DND-41 (cell line): ENCODE measurements at regions not wholly inside any gene's neighbourhood (a gene's known extent, or its start where the extent isn't known, plus 50 kb on each side); places are given as distances from the start of the nearest gene placed in this dataset.

ENCODE experiments used
- ATAC-seq: fragments of 200-7000 bp; cut with Tn5 transposase; 3 replicates; pipeline ENCODE4 v1.9.1; 2021; ENCODE audit warnings: low read depth; ENCODE audit not compliant: insufficient read depth
- DNase-seq: peaks from one replicate; pipeline ENCODE4 v3.0.0-alpha.2; 2020
- H2AFZ ChIP-seq: 2 replicates; pipeline ENCODE4 v1.6.0; 2012; ENCODE audit warnings: low read depth, low read length
- H3K27ac ChIP-seq: 2 replicates; pipeline ENCODE4 v1.5.1; 2012; ENCODE audit warnings: low read length, inconsistent platforms
- H3K27me3 ChIP-seq: fragments of 200-600 bp; sonication (generic); 2 replicates; pipeline ENCODE4 v1.6.0; 2012; ENCODE audit warnings: low read length, mild to moderate bottlenecking, inconsistent platforms; ENCODE audit not compliant: insufficient read depth, poor library complexity
- H3K36me3 ChIP-seq: 2 replicates; pipeline ENCODE4 v1.5.1; 2012; ENCODE audit warnings: low read length, inconsistent platforms; ENCODE audit not compliant: insufficient read depth
- H3K4me1 ChIP-seq: 2 replicates; pipeline ENCODE4 v1.5.1; 2012; ENCODE audit warnings: mild to moderate bottlenecking, low read length; ENCODE audit not compliant: insufficient read depth
- H3K4me2 ChIP-seq: 2 replicates; pipeline ENCODE4 v1.6.0; 2012; ENCODE audit warnings: mild to moderate bottlenecking, moderate library complexity, low read length, inconsistent platforms; ENCODE audit not compliant: insufficient read depth
- H3K4me3 ChIP-seq, 2 experiments: fragments of 200-600 bp in 1 of 2; shearing (Covaris generic) in 1 of 2; 2 replicates each; pipeline ENCODE4 v1.5.1; 2012 to 2016; ENCODE audit warnings: inconsistent platforms in 2 of 2, low read length in 2 of 2, mild to moderate bottlenecking in 2 of 2, low read depth in 1 of 2, moderate library complexity in 1 of 2
- H3K79me2 ChIP-seq: 2 replicates; pipeline ENCODE4 v1.6.0; 2012; ENCODE audit warnings: low read length, inconsistent platforms; ENCODE audit not compliant: insufficient read depth
- H3K9ac ChIP-seq: 2 replicates; pipeline ENCODE4 v1.6.0; 2012; ENCODE audit warnings: low read depth, mild to moderate bottlenecking, inconsistent platforms, low read length, moderate library complexity
- H3K9me3 ChIP-seq: 2 replicates; pipeline ENCODE4 v1.5.1; 2012; ENCODE audit warnings: low read length, moderate library complexity, mild to moderate bottlenecking, inconsistent platforms; ENCODE audit not compliant: insufficient read depth, severe bottlenecking
- H4K20me1 ChIP-seq: 2 replicates; pipeline ENCODE4 v1.6.0; 2012; ENCODE audit warnings: low read length; ENCODE audit not compliant: insufficient read depth
- EZH2 ChIP-seq: IDR thresholded peaks from 3 replicates; pipeline ENCODE4 v1.6.1; 2012; ENCODE audit warnings: borderline replicate concordance, low read depth, mild to moderate bottlenecking, moderate library complexity, low read length, inconsistent platforms; ENCODE audit not compliant: severe bottlenecking
- TF ChIP-seq, protein P1 (sequence below): IDR thresholded peaks from 2 replicates; pipeline ENCODE4 v1.5.1; 2012; ENCODE audit warnings: borderline replicate concordance, low read length, moderate library complexity, mild to moderate bottlenecking; ENCODE audit not compliant: poor library complexity, severe bottlenecking; ENCODE audit errors: extremely low read depth

DNA sequence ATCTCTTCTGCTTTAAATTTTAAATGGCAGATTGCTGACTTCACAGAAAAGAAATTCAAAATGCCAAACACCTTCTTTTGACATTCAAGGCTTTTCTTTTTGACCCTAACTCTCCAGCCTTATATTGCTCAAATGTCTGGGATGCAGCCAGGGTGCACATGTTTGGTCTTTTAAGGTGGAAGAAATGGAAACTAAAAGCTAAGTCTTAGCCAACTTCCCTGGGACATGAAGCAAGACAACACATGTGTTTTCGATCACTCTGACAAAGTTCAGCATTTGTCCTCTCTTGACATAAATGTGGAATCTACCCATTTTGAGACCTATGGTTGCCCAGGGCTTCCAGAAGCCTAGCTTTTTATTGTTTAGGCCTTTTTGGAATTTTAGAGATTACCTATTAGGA lies 161.6 kb downstream of the RDH14 start:
- no peak for ATAC-seq
- no peaks in the 10 kb centered on the region for H3K4me1 ChIP-seq
- H3K9ac ChIP-seq = no peak overlapping the region
- H3K36me3 ChIP-seq = no peaks in the 10 kb centered on the region
- no peak overlapping the region for H3K27ac ChIP-seq
- no peaks in the 10 kb centered on the region for H3K9me3 ChIP-seq
- H3K4me2 ChIP-seq = no peak overlapping the region
- no peak for DNase-seq
- no peak overlapping the region for H3K4me3 ChIP-seq
- TF ChIP-seq, protein P1, sequence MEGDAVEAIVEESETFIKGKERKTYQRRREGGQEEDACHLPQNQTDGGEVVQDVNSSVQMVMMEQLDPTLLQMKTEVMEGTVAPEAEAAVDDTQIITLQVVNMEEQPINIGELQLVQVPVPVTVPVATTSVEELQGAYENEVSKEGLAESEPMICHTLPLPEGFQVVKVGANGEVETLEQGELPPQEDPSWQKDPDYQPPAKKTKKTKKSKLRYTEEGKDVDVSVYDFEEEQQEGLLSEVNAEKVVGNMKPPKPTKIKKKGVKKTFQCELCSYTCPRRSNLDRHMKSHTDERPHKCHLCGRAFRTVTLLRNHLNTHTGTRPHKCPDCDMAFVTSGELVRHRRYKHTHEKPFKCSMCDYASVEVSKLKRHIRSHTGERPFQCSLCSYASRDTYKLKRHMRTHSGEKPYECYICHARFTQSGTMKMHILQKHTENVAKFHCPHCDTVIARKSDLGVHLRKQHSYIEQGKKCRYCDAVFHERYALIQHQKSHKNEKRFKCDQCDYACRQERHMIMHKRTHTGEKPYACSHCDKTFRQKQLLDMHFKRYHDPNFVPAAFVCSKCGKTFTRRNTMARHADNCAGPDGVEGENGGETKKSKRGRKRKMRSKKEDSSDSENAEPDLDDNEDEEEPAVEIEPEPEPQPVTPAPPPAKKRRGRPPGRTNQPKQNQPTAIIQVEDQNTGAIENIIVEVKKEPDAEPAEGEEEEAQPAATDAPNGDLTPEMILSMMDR = no peak
- no peak for TF ChIP-seq EZH2
- no peaks in the 10 kb centered on the region for H3K79me2 ChIP-seq
- no peaks in the 10 kb centered on the region for H4K20me1 ChIP-seq
- peaks cover 4% of the 10 kb centered on the region for H3K27me3 ChIP-seq
- H2AFZ ChIP-seq = no peak overlapping the region

DNA sequence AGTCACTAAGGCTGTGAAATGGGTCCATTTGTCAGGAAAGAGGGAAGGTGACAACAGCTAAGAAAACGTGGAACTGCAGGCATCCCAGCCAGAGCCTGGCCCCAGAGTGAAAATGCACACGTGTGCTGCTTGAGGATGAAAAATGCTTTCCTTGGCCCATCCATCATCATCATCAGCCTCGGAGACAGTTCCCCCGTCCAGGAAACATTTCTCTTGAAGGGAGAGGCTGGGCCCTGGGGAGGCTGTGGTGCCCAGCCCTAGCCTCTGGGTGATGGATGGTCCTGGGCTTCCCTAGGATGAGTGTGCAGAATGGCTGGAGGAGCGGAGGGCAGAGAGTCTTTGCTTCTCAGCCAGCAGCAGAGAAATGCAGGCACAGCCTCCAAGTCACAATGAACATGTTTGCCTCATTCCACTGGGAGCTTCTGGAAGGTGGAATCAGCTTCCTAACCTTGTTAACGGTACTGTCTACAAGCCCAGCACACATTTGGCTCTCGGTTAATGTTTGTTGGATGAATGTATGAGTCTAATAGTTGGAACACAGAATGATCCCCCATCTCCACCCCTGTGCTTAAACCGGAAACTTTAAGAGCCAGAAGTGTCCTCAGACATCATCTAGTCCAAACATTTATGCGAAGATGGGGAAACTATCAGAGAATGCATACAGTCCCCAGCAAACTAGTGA lies 164.0 kb downstream of the RDH14 start:
- no peaks in the 10 kb centered on the region for H3K9me3 ChIP-seq
- no peak overlapping the region for H3K27ac ChIP-seq
- H3K4me2 ChIP-seq = no peak overlapping the region
- H2AFZ ChIP-seq = no peak overlapping the region
- H4K20me1 ChIP-seq = no peaks in the 10 kb centered on the region
- DNase-seq = no peak
- H3K9ac ChIP-seq = no peak overlapping the region
- no peaks in the 10 kb centered on the region for H3K79me2 ChIP-seq
- peaks cover under 1% of the 10 kb centered on the region for H3K27me3 ChIP-seq
- H3K4me3 ChIP-seq = no peak overlapping the region
- H3K4me1 ChIP-seq = no peaks in the 10 kb centered on the region
- ATAC-seq = no peak
- TF ChIP-seq, protein P1 = no peak
- TF ChIP-seq EZH2 = no peak
- no peaks in the 10 kb centered on the region for H3K36me3 ChIP-seq

DNA sequence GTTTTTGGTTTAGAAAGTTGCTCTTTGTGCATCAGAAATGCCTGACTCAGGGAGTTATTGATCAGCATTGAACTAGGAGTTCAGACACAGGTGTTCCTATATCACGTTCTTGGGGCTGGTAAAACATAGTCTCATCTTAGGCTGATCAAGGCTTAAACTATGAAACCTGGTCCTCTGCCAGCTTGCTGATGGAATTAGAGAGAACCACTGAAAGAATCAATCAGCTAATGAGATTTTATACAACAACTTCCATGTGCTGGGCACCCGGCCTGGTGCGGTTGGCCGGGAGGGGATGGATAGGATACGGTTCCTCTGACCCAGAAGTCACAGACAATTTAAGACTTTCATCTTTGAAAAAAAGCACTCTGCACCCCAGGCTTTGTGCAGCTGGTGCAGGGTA lies 164.9 kb downstream of the RDH14 start:
- no peaks in the 10 kb centered on the region for H3K4me1 ChIP-seq
- no peak for DNase-seq
- no peak overlapping the region for H3K27ac ChIP-seq
- no peaks in the 10 kb centered on the region for H4K20me1 ChIP-seq
- TF ChIP-seq EZH2 = no peak
- TF ChIP-seq, protein P1 = no peak
- no peaks in the 10 kb centered on the region for H3K36me3 ChIP-seq
- no peak overlapping the region for H3K4me3 ChIP-seq
- no peak for ATAC-seq
- no peak overlapping the region for H2AFZ ChIP-seq
- no peaks in the 10 kb centered on the region for H3K9me3 ChIP-seq
- H3K4me2 ChIP-seq = no peak overlapping the region
- no peaks in the 10 kb centered on the region for H3K27me3 ChIP-seq
- no peaks in the 10 kb centered on the region for H3K79me2 ChIP-seq
- H3K9ac ChIP-seq = no peak overlapping the region
